ENCODE measurements at regions not wholly inside any gene's neighbourhood (a gene's known extent, or its start where the extent isn't known, plus 50 kb on each side); places are given as distances from the start of the nearest gene placed in this dataset.

DNA sequence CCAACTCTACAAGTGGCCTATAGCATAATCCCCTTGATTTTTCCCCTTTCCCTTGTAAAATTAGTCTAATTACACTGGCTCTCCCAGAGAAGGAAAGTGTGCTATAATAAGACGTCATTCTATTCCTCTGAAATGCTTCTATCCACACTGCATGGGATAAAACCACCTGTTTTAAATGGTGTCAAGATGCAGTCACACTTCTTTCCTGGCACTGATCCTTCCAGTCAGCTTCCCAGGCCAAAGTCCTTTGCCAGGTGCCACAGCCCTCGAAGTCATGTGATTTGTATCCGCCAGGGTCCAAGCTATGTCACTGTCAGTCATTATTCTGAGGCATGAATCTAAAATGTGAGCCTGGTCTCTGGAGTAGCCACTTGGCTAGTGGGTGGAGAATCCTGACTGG is 169.0 kb upstream of the KIAA1217 start:
- no peak for TF ChIP-seq CTCF (conservative IDR thresholded peaks at IDR 0.05)
- no peak for TF ChIP-seq ZFX (IDR thresholded peaks at IDR 0.05)

All from C4-2B (cell line).